Tibial nerve (tissue), 3 donors: ENCODE measurements at regions not wholly inside any gene's neighbourhood (a gene's known extent, or its start where the extent isn't known, plus 50 kb on each side); places are given as distances from the start of the nearest gene placed in this dataset.

Source experiments
- POLR2A ChIP-seq, 2 donors: fragments of 450-650 bp; IDR thresholded peaks; one replicate each; pipeline ENCODE4 v1.6.1; 2017; ENCODE audit warnings: antibody characterized with exemption in 2 of 2, mild to moderate bottlenecking in 2 of 2, moderate library complexity in 2 of 2
- TF ChIP-seq, protein P1 (sequence below), 5 experiments: fragments of 200-600 bp in 3 of 5; fragments of 450-650 bp in 2 of 5; sonication (generic) in 3 of 5; IDR thresholded peaks; one replicate each; pipeline ENCODE4 v1.5.1; 2016 to 2019; ENCODE audit warnings: antibody characterized with exemption in 5 of 5, mild to moderate bottlenecking in 3 of 5, moderate library complexity in 2 of 5

GRCh38 chr1:81660286-81660685 is 140.4 kb upstream of the ADGRL2 start:
- TF ChIP-seq POLR2A (IDR thresholded peaks at IDR 0.05): no peak
- TF ChIP-seq, protein P1, sequence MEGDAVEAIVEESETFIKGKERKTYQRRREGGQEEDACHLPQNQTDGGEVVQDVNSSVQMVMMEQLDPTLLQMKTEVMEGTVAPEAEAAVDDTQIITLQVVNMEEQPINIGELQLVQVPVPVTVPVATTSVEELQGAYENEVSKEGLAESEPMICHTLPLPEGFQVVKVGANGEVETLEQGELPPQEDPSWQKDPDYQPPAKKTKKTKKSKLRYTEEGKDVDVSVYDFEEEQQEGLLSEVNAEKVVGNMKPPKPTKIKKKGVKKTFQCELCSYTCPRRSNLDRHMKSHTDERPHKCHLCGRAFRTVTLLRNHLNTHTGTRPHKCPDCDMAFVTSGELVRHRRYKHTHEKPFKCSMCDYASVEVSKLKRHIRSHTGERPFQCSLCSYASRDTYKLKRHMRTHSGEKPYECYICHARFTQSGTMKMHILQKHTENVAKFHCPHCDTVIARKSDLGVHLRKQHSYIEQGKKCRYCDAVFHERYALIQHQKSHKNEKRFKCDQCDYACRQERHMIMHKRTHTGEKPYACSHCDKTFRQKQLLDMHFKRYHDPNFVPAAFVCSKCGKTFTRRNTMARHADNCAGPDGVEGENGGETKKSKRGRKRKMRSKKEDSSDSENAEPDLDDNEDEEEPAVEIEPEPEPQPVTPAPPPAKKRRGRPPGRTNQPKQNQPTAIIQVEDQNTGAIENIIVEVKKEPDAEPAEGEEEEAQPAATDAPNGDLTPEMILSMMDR (IDR thresholded peaks at IDR 0.05): no peak
